GM18498 (cell line): ENCODE measurements at regions not wholly inside any gene's neighbourhood (a gene's known extent, or its start where the extent isn't known, plus 50 kb on each side); places are given as distances from the start of the nearest gene placed in this dataset.
A peak's percentile ranks its signal among the peaks of the same experiment; 100 is the strongest.
"Not testable (repeated sequence)": the region's sequence is repeated elsewhere in the genome, so short reads cannot be mapped to it uniquely, and the experiment has no call there.

Experiments
- ATAC-seq: cut with Tn5 transposase; IDR thresholded peaks from one replicate; pipeline ENCODE4 v1.9.1; 2021; ENCODE audit warnings: mild to moderate bottlenecking, moderate library complexity; ENCODE audit not compliant: unreplicated experiment

- ATAC-seq = no peak
Observed at GRCh38 chr17:68782789-68783188, 172.4 kb downstream of the ABCA8 start.

DNA sequence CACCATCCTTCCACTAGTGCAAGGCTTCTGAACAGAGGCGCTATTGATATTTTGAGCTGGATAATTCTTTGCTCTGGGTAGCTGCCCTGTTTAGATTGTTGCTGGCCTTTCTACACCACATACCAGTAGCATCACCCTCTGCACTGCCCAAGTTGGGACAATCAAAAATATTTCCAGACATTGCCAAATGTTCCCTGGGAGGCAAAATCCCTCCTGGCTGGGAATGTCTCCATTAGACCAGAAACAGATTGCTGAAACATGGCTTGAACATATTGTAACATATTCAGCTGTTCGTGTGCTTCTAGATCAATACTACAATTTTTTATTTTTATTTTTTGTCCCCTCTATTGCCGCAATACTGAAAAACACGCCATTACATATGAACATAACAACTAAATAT, 174.6 kb downstream of the ABCA8 start:
- no peak for ATAC-seq

- ATAC-seq = no peak
Observed at GRCh38 chr17:68778726-68779125, 176.5 kb downstream of the ABCA8 start.

- no peak for ATAC-seq
Observed at GRCh38 chr17:68777856-68778694, 176.9 kb upstream of the FAM20A start.

DNA sequence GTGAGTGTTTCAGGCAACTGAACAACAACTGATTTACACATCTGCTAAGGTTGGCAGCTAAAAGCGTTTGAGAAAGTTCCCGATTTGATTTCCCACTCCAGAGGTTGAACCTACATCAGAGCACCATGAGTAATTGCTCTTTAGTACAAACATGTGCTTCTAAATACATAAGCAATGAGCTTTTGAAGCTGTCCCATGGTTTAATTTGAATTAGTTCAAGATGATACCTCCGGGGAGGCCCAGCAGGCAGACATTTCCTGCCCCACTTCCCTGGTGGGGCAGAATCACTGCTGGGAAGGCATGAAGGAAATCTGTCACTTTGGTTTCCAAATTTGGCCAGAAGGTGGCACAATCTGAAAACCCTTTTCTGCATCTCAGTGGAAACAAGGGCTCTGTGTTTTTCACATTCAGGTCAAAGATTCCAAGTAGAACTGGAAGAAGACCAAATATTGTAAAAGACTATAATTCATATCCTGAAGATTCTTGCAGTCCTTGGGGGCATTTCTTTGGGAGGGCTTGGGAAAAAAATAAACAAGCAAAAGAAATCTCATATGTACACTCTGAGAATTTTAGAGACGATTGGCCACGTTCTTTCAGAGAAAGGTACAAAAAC, 176.2 kb upstream of the FAM20A start:
- ATAC-seq = no peak

- no peak for ATAC-seq
Observed at GRCh38 chr17:68776451-68776850, 175.3 kb upstream of the FAM20A start.

- ATAC-seq = no peak
Observed at GRCh38 chr17:68775969-68776368, 174.8 kb upstream of the FAM20A start.

- ATAC-seq = no peak
Observed at GRCh38 chr17:68775318-68775717, 174.2 kb upstream of the FAM20A start.

DNA sequence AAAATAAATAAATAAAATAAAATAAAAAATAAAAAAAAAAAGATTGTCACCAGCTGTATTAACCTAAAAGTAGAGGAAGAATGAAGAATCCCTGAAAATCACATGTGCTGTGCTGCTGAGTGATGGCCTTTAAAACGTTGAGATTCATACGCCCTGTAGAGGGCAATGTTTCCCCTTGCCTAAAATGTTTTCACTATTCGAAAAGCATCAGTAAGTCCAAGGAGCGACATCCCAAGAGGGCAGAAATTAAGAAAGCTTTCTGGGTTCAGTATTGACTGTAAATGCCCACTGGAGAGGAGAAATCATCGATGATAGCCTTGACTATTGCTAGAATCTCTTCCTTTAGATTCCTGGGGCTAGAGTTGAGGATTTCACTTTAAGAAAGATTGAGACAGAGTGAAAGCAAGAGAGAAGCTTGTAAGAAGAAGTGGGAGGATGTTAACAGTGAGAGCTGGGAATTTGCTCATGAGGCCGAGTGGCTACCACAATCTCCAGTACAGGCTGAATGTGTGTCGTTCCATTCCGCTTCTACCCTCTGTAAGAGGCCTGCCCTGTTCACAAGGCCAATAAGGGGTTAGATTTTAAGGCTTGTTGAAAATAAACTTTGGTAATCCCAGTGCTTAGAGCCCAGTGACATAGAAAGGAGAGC, 170.8 kb upstream of the FAM20A start:
- ATAC-seq = peak; percentile 73

DNA sequence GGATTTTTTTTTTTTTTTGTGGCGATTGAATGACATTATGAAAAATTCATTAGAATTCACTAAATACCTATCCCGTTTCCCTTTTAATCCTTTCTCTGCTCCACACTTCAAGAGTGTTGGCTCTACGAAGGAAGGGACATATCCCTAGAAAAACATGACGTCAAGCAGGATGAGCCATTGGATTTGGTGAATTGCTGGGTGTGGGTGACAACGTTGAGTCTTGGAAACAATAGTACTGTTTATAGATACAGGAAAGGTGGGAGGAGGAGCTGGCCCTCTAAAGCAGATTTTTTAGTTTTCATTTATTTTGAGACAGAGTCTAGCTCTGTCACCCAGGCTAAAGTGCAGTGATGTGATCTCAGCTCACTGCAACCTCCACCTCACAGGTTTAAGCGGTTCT, 167.6 kb upstream of the FAM20A start:
- no peak for ATAC-seq

DNA sequence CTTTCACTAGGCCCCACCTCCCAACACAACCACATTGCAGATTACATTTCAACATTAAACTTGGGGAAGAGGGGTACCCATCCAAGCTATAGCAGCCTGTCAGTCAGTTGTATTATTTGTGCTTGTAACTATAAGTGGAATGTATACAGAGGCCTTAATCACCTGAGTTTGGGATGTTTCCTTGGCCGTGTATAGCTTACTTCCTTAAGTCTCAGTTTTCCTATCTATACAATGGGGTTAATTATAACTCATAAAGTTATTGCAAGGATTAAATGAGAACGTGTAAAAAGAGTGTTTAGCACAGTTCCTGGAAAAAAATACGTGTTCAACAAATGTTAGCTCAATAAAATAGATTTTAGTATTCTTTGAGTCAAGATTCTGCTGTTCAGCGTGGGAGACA, 165.5 kb upstream of the FAM20A start:
- ATAC-seq = no peak

- ATAC-seq = no peak
Observed at GRCh38 chr17:68763562-68763961, 162.4 kb upstream of the FAM20A start.

- ATAC-seq = no peak
Observed at GRCh38 chr17:68762911-68763310, 161.7 kb upstream of the FAM20A start.

- no peak for ATAC-seq
Observed at GRCh38 chr17:68760141-68760475, 158.9 kb upstream of the FAM20A start.

DNA sequence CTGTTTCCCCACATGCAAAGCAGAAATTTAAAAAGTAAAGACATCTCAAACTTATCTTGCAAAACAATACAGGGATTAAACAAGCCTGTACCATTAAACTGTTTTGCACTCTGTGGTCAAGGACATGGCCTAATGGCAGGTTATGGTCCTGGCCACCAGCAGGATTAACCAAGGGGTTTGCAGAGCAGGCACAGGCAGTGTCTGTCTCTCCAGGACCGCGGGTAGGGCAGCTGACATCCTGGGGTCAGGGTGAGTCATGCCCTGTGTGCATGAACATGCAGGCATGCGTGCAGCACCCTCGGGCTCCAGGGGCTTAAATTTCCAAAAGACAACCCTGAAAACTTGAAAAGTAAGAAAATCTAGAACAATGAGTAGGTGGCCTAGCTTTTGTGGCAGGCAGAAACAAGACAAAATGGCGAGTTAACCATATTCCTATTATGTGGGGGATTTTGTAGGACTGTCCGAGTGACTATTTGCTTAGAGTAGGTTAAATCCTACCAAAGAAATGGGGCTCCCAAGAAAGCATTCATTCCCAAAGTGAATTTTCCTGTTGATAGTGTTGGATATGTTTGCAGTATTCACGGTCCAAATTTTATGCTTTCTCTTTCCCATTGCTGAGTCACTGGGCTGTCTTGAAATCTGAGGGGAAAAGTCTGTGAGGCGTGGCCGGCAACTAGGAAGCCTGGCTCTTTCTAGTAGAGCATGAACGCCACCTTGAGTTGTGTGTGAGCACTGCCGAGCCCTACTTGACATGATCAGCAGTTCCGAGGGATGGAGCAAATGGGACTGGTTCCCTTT, 158.4 kb upstream of the FAM20A start:
- ATAC-seq = peak; percentile 89

GRCh38 chr17:68759002-68759342, 157.8 kb upstream of the FAM20A start:
- ATAC-seq = no peak

- ATAC-seq = not testable (repeated sequence)
Observed at GRCh38 chr17:68757866-68758757, 156.9 kb upstream of the FAM20A start.

DNA sequence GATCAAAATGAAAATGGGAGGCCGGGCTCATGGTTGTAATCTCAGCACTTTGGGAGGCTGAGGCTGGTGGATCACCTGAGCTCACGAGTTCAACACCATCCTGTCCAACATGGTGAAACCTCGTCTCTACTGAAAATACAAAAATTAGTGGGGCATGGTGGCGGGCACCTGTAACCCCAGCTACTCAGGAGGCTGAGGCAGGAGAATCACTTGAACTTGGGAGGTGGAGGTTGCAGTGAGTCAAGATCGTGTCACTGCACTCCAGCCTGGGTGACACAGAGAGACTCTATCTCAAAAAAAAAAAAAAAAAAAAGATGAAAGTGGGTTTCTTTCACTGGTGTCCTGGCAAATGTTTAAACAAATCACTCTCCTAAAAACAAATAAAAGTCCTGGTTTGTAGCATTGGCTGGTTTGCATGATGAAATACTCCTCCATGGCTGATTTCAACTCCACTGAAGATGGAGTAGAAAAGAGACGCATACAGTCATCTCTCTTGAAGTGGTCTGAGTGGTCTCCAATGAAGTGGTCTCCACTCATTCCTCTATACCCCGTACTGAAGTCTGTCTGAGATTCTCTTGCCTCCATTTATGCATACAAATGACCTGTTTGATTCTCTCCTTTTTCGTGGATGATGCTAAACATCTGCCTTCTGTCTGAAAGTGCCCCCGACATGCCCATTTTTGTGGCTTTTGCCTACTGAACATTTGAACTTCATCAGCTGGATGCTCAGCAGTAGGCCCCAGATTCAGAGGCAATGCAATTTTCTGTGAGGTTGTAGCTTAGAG, 153.0 kb upstream of the FAM20A start:
- no peak for ATAC-seq

- ATAC-seq = no peak
Observed at GRCh38 chr17:68750208-68750562, 149.0 kb upstream of the FAM20A start.
